ENCODE measurements at regions not wholly inside any gene's neighbourhood (a gene's known extent, or its start where the extent isn't known, plus 50 kb on each side); places are given as distances from the start of the nearest gene placed in this dataset.

GRCh38 chr11:69984457-69985261, 93.5 kb upstream of the ANO1 start:
- DNase-seq (ENCODE audit: low read depth) = no peak
- no peak overlapping the region for H3K4me3 ChIP-seq (ENCODE audit: low read depth, low read length)

DNA sequence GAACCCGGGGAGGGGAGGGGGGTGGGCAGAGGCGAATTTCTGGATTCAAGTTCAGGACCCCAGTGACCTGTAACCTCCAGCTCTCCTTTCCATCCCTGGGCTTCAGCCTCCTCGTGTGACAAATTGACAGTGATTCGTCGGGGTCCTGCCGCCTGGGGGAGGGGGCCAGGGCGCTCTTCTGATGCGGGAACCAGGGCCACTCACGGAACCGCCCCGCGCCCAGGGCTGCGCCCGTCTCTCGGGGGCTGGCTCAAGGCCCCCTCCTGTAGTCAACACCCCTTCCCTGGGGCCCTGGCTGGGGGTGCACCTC, 92.8 kb upstream of the ANO1 start:
- no peak for TF ChIP-seq CTCF (IDR thresholded peaks at IDR 0.05; ENCODE audit: insufficient read depth, low read depth, low read length)
- no peak for DNase-seq (ENCODE audit: low read depth)
- no peak overlapping the region for H3K4me3 ChIP-seq (ENCODE audit: low read depth, low read length)

More at GRCh38 chr11:69984457-69985261, 93.5 kb upstream of the ANO1 start:
- TF ChIP-seq CTCF (IDR thresholded peaks at IDR 0.05; ENCODE audit: insufficient read depth, low read depth, low read length) = no peak

DNA sequence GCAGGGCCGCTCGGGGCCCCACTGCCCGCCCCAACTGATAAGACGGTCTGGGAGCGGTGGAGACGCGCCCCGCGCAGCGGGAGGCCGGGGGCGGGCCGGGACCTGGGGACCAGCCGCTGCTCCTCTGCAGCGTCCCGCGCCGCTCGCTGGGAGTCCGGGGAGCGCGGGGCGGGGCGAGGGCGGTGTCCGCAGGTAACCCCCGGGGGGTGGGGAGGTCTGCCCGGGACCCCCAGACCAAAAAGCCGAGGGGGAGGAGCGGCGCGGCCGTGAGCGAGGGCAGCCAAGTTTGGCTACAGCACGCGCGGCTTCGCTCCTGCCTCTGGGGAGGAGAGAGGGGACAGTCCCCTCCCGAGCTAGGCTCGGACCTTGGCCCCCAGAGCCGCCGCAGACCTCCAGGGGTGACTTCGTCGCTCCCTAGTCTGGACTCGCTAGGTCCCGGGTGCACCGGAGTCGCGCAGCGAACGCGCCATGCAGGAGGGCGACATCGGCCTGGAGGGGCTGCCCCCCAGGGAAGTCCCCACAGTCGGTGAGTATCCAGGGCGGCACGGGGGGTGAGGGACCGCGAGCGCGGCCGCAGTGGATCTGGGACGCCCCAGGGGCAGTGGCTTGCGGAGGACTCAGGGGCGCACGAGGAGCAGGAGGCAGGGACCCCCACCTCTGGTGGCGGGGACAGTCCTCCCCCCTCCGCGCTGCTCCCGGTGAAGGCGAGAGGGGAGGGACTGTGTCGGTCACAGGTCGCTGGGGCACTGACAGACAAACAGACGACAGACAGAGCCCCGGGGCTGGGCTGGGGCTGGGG, 92.3 kb upstream of the ANO1 start:
- no peak for DNase-seq (ENCODE audit: low read depth)
- H3K4me3 ChIP-seq (ENCODE audit: low read depth, low read length) = no peak overlapping the region

GRCh38 chr11:69986440-69986787, 91.7 kb upstream of the ANO1 start:
- no peak for TF ChIP-seq CTCF (IDR thresholded peaks at IDR 0.05; ENCODE audit: insufficient read depth, low read depth, low read length)
- H3K4me3 ChIP-seq (ENCODE audit: low read depth, low read length) = no peak overlapping the region
- DNase-seq (ENCODE audit: low read depth) = no peak

More for the DNA sequence above, 92.3 kb upstream of the ANO1 start:
- TF ChIP-seq CTCF (IDR thresholded peaks at IDR 0.05; ENCODE audit: insufficient read depth, low read depth, low read length) = no peak

DNA sequence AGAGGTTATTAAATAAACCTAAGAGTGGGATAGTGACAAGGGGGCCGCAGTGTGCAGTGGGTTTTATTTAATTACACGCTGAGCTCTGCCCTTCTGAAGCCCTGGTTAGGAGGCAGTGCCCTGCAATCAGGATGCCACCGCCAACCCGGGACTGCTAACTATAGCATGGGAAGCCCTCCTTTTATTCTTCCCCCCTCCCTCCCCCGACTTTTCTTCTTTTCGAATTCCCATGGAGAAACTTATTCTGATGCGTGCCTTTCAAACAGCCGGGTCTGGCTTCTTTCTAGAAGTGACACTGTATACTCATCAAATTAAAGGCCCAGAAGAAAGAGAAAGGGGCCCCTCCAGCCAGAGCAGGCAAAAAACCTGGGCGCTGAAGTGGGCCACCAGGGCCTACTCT, 91.3 kb upstream of the ANO1 start:
- TF ChIP-seq CTCF (IDR thresholded peaks at IDR 0.05; ENCODE audit: insufficient read depth, low read depth, low read length) = no peak
- DNase-seq (ENCODE audit: low read depth) = no peak
- H3K4me3 ChIP-seq (ENCODE audit: low read depth, low read length) = no peak overlapping the region

- TF ChIP-seq CTCF (IDR thresholded peaks at IDR 0.05; ENCODE audit: insufficient read depth, low read depth, low read length) = no peak
- H3K4me3 ChIP-seq (ENCODE audit: low read depth, low read length) = no peak overlapping the region
- no peak for DNase-seq (ENCODE audit: low read depth)
Measured at GRCh38 chr11:69992026-69992425, 86.1 kb upstream of the ANO1 start.
